Stomach (tissue), 8 donors: ENCODE measurements at regions not wholly inside any gene's neighbourhood (a gene's known extent, or its start where the extent isn't known, plus 50 kb on each side); places are given as distances from the start of the nearest gene placed in this dataset.

Source experiments
- DNase-seq, 2 donors: peaks; one replicate each; pipeline versions ENCODE4 v3.0.0 to v3.0.0-alpha.2; 2013 to 2019
- H3K27ac ChIP-seq, 5 donors: fragments of 200-600 bp in 4 of 5; sonication (generic) in 4 of 5; one replicate each; pipeline ENCODE4 v1.5.1; 2013 to 2019; ENCODE audit warnings: mild to moderate bottlenecking in 1 of 5, moderate library complexity in 1 of 5
- H3K27me3 ChIP-seq, 3 donors: fragments of 200-600 bp; sonication (generic); one replicate each; pipeline ENCODE4 v1.5.1; 2017 to 2019; ENCODE audit warnings: mixed run types in 1 of 3
- H3K36me3 ChIP-seq, 4 donors: fragments of 200-600 bp; sonication (generic); 1 replicate in 3 of 4; 2 replicates in 1 of 4; pipeline ENCODE4 v1.5.1; 2016 to 2019
- H3K4me1 ChIP-seq, 4 donors: fragments of 200-600 bp; sonication (generic); one replicate each; pipeline ENCODE4 v1.5.1; 2016 to 2019
- H3K4me3 ChIP-seq, 4 donors: fragments of 200-600 bp; sonication (generic) in 3 of 4; one replicate each; pipeline ENCODE4 v1.5.1; 2016 to 2019; ENCODE audit warnings: mild to moderate bottlenecking in 1 of 4
- H3K9me3 ChIP-seq, 4 donors: fragments of 200-600 bp; sonication (generic); one replicate each; pipeline ENCODE4 v1.5.1; 2016 to 2019
- EP300 ChIP-seq: sonication (generic); formaldehyde crosslinking; IDR thresholded peaks from one replicate; pipeline ENCODE4 v1.6.1; 2017; ENCODE audit warnings: antibody characterized with exemption
- POLR2A ChIP-seq, 4 donors: fragments of 450-650 bp; IDR thresholded peaks; one replicate each; pipeline ENCODE4 v1.6.1; 2016; ENCODE audit warnings: antibody characterized with exemption in 4 of 4, control low read depth in 2 of 4, mild to moderate bottlenecking in 1 of 4, moderate library complexity in 1 of 4
- POLR2AphosphoS5 ChIP-seq, 3 donors: sonication (generic); formaldehyde crosslinking; IDR thresholded peaks; one replicate each; pipeline ENCODE4 v1.6.1; 2016; ENCODE audit warnings: antibody characterized with exemption in 3 of 3
- WGBS, 5 donors: extraction: QIAGEN DNeasy Blood & Tissue Kit in 3 of 5; methylation state at CpG; one replicate each; pipeline versions ENCODE4 v1.1.5 to v1.1.7; 2013 to 2018; 5-methylcytosine and 5-hydroxymethylcytosine counted together
- intact Hi-C: fragments of 100-400 bp; cut with DNase I; formaldehyde crosslinking; loops from one replicate; pipeline ENCODE4 v1.15.1; 2023; ENCODE audit warnings: low total_unique reads
- TF ChIP-seq, protein P1 (sequence below), 7 experiments: fragments of 450-650 bp in 4 of 7; fragments of 200-600 bp in 3 of 7; sonication (generic) in 3 of 7; IDR thresholded peaks; one replicate each; pipeline ENCODE4 v1.5.1; 2016 to 2019; ENCODE audit warnings: antibody characterized with exemption in 7 of 7, control low read depth in 2 of 7, mild to moderate bottlenecking in 1 of 7
- donor health status: healthy with polysubstance abuse.
- donor health status: Bipolar disorder and iron deficiency.
- donor health status: healthy.

DNA sequence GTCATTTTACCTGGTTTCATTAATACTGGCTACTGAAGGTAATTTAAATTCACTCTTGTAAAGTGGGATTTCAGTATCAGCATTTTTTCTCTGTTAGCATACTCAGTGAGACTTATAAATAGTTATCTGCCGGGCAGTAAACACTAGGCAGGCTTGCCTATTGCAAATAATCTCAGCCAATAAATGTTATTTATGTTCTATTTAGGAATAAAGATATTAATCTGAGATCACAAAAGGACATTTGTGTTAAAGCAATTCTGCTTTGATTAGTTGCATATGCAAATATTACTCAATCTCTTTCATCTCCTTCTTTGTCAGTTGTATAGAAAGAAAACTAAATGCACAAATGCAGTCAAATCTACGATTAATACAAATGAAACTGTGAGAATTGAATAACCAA lies 827.8 kb downstream of the TLE4 start:
- no peak for DNase-seq
- H3K4me1 ChIP-seq: no peaks in the 10 kb centered on the region
- peaks cover 0 to 10% (median 0%) of the 10 kb centered on the region in 4 donors for H3K9me3 ChIP-seq
- WGBS, 5 donors: 58 to 74% (median 63%) methylated on average over 2 of the region's 2 CpGs
- H3K4me3 ChIP-seq: no peak overlapping the region
- no peaks in the 10 kb centered on the region for H3K27me3 ChIP-seq
- no peaks in the 10 kb centered on the region for H3K36me3 ChIP-seq
- intact Hi-C loops: no loop called here
- H3K27ac ChIP-seq: no peak overlapping the region
- TF ChIP-seq EP300: no peak
- TF ChIP-seq POLR2AphosphoS5 (IDR thresholded peaks at IDR 0.05): no peak
- TF ChIP-seq, protein P1, sequence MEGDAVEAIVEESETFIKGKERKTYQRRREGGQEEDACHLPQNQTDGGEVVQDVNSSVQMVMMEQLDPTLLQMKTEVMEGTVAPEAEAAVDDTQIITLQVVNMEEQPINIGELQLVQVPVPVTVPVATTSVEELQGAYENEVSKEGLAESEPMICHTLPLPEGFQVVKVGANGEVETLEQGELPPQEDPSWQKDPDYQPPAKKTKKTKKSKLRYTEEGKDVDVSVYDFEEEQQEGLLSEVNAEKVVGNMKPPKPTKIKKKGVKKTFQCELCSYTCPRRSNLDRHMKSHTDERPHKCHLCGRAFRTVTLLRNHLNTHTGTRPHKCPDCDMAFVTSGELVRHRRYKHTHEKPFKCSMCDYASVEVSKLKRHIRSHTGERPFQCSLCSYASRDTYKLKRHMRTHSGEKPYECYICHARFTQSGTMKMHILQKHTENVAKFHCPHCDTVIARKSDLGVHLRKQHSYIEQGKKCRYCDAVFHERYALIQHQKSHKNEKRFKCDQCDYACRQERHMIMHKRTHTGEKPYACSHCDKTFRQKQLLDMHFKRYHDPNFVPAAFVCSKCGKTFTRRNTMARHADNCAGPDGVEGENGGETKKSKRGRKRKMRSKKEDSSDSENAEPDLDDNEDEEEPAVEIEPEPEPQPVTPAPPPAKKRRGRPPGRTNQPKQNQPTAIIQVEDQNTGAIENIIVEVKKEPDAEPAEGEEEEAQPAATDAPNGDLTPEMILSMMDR (IDR thresholded peaks at IDR 0.05): no peak
- no peak for TF ChIP-seq POLR2A (IDR thresholded peaks at IDR 0.05)

DNA sequence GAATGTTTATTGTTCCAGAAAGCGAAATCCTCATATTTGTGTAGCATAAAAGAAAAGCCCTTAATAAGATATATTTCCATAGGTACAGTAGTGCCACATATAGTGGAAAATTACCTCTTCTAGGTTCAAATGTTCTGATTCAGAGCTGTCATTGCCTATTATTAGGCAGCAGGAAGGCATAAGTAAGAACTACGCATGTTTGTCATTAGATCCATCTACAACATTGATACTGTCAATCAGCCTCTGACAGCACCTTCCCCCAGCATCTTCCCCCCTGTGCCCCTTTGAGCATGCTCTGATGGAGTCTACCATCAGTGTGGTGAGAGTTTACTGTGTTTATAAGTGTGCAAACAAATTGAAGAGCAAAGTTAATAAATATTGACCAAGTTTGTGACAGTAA lies 816.1 kb downstream of the TLE4 start:
- DNase-seq: no peak
- Histone ChIP-seq H3K4me1 (no peaks in the 10 kb centered on the region), H3K27me3 (no peaks in the 10 kb centered on the region), H3K4me3 (no peak overlapping the region), H3K36me3 (no peaks in the 10 kb centered on the region), H3K9me3 (peaks cover 0 to 4% (median 0%) of the 10 kb centered on the region in 4 donors), H3K27ac (no peak overlapping the region)
- intact Hi-C loops: no loop called here
- 82 to 88% (median 82%) methylated on average over 2 of the region's 2 CpGs for WGBS, 5 donors
- TF ChIP-seq EP300: no peak
- no peak for TF ChIP-seq POLR2AphosphoS5 (IDR thresholded peaks at IDR 0.05)
- TF ChIP-seq, protein P1 (IDR thresholded peaks at IDR 0.05): no peak
- no peak for TF ChIP-seq POLR2A (IDR thresholded peaks at IDR 0.05)

DNA sequence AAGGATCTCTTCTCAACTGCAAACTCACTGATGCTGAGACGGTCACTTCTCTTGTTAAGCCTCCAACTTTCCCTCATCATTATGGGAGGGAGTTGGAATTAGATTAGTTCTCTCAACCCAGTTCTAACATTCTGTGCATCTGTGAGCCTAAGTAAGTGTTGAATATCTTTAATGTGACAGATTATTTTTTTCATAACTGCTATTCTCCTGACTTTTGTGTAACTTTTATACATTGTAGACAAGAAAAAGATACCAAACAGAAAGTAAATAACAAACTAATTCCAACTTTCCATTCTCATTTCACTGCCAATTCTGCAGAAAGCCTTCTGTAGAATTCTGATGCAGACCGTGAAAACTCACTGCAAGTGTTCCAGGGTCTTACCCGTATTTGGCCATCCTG lies 813.5 kb downstream of the TLE4 start:
- Histone ChIP-seq H3K4me1 (no peaks in the 10 kb centered on the region), H3K27me3 (no peaks in the 10 kb centered on the region), H3K9me3 (no peaks in the 10 kb centered on the region), H3K27ac (no peak overlapping the region), H3K4me3 (no peak overlapping the region), H3K36me3 (no peaks in the 10 kb centered on the region)
- whole genome bisulfite sequencing, 5 donors: 62 to 77% (median 69%) methylated on average over 3 of the region's 3 CpGs
- TF ChIP-seq POLR2AphosphoS5 (IDR thresholded peaks at IDR 0.05) (no peak), EP300 (no peak), POLR2A (IDR thresholded peaks at IDR 0.05) (no peak)
- TF ChIP-seq, protein P1 (IDR thresholded peaks at IDR 0.05): no peak
- intact Hi-C loops: no loop called here
- DNase-seq: no peak

GRCh38 chr9:80383331-80383730 lies 811.6 kb downstream of the TLE4 start:
- 80 to 89% (median 85%) methylated on average over 2 of the region's 2 CpGs for WGBS, 5 donors
- TF ChIP-seq EP300 (no peak), POLR2A (IDR thresholded peaks at IDR 0.05) (no peak), POLR2AphosphoS5 (IDR thresholded peaks at IDR 0.05) (no peak)
- TF ChIP-seq, protein P1 (IDR thresholded peaks at IDR 0.05): no peak

More at GRCh38 chr9:80383331-80383730, 811.6 kb downstream of the TLE4 start:
- Histone ChIP-seq H3K27ac (no peak overlapping the region), H3K4me1 (no peaks in the 10 kb centered on the region), H3K36me3 (no peaks in the 10 kb centered on the region), H3K4me3 (no peak overlapping the region), H3K9me3 (no peaks in the 10 kb centered on the region), H3K27me3 (no peaks in the 10 kb centered on the region)
- intact Hi-C loops: no loop called here
- no peak for DNase-seq
